ENCODE measurements at regions not wholly inside any gene's neighbourhood (a gene's known extent, or its start where the extent isn't known, plus 50 kb on each side); places are given as distances from the start of the nearest gene placed in this dataset.

- TF ChIP-seq TAF1 (IDR thresholded peaks at IDR 0.05; ENCODE audit: borderline replicate concordance, insufficient read depth, low read length), result no peak
- TF ChIP-seq SIN3A (IDR thresholded peaks at IDR 0.05; ENCODE audit: borderline replicate concordance, insufficient read depth, low read length), result no peak
- no peak for TF ChIP-seq POLR2AphosphoS5 (IDR thresholded peaks at IDR 0.05; ENCODE audit: low read depth, low read length)
- no peak for TF ChIP-seq FOXP2 (optimal IDR thresholded peaks at IDR 0.05; ENCODE audit: borderline replicate concordance, extremely low read depth, extremely low read length, insufficient read depth)
- no peak for TF ChIP-seq REST (IDR thresholded peaks at IDR 0.05; ENCODE audit: insufficient read depth in 1 of 2, low read depth in 2 of 2, low read length in 2 of 2)
Observed at GRCh38 chr1:198901266-198901665, 262.4 kb downstream of the PTPRC start.

Measured in PFSK-1 (cell line).